ENCODE measurements at regions not wholly inside any gene's neighbourhood (a gene's known extent, or its start where the extent isn't known, plus 50 kb on each side); places are given as distances from the start of the nearest gene placed in this dataset.

- Mint-ChIP-seq H3K4me1 (ENCODE audit: unreplicated experiment) (peaks cover 18% of the 10 kb centered on the region), H3K36me3 (ENCODE audit: unreplicated experiment) (peaks cover 2% of the 10 kb centered on the region), H3K9me3 (ENCODE audit: unreplicated experiment) (peaks cover 18% of the 10 kb centered on the region), H3K4me3 (ENCODE audit: unreplicated experiment) (no peak overlapping the region), H3K27ac (ENCODE audit: unreplicated experiment) (no peak overlapping the region), H3K27me3 (ENCODE audit: unreplicated experiment) (peaks cover 6% of the 10 kb centered on the region)
- no peak for TF ChIP-seq CTCF (IDR thresholded peaks at IDR 0.05)
- no peak for DNase-seq (ENCODE audit: extremely low spot score, unreplicated experiment)
These were observed 93.2 kb upstream of the PTPN1 start for GRCh38 chr20:50417023-50417329.

GRCh38 chr20:50417484-50418235 is 92.5 kb upstream of the PTPN1 start:
- H3K9me3 Mint-ChIP-seq (ENCODE audit: unreplicated experiment): peaks cover 18% of the 10 kb centered on the region
- no peak overlapping the region for H3K27ac Mint-ChIP-seq (ENCODE audit: unreplicated experiment)
- peaks cover 6% of the 10 kb centered on the region for H3K27me3 Mint-ChIP-seq (ENCODE audit: unreplicated experiment)
- peaks cover 2% of the 10 kb centered on the region for H3K36me3 Mint-ChIP-seq (ENCODE audit: unreplicated experiment)
- DNase-seq (ENCODE audit: extremely low spot score, unreplicated experiment): no peak
- no peak for TF ChIP-seq CTCF (IDR thresholded peaks at IDR 0.05)
- no peak overlapping the region for H3K4me3 Mint-ChIP-seq (ENCODE audit: unreplicated experiment)
- peaks cover 21% of the 10 kb centered on the region for H3K4me1 Mint-ChIP-seq (ENCODE audit: unreplicated experiment)

GRCh38 chr20:50418890-50419642 is 91.1 kb upstream of the PTPN1 start:
- peaks cover 6% of the 10 kb centered on the region for H3K27me3 Mint-ChIP-seq (ENCODE audit: unreplicated experiment)
- peaks cover 24% of the 10 kb centered on the region for H3K4me1 Mint-ChIP-seq (ENCODE audit: unreplicated experiment)
- H3K27ac Mint-ChIP-seq (ENCODE audit: unreplicated experiment): no peak overlapping the region
- DNase-seq (ENCODE audit: extremely low spot score, unreplicated experiment): no peak
- no peak for TF ChIP-seq CTCF (IDR thresholded peaks at IDR 0.05)
- H3K36me3 Mint-ChIP-seq (ENCODE audit: unreplicated experiment): no peaks in the 10 kb centered on the region
- peaks cover 10% of the 10 kb centered on the region for H3K9me3 Mint-ChIP-seq (ENCODE audit: unreplicated experiment)
- no peak overlapping the region for H3K4me3 Mint-ChIP-seq (ENCODE audit: unreplicated experiment)

- H3K27ac Mint-ChIP-seq (ENCODE audit: unreplicated experiment): no peak overlapping the region
- DNase-seq (ENCODE audit: extremely low spot score, unreplicated experiment): no peak
- H3K36me3 Mint-ChIP-seq (ENCODE audit: unreplicated experiment): no peaks in the 10 kb centered on the region
- peaks cover 22% of the 10 kb centered on the region for H3K4me1 Mint-ChIP-seq (ENCODE audit: unreplicated experiment)
- H3K9me3 Mint-ChIP-seq (ENCODE audit: unreplicated experiment): peaks cover 5% of the 10 kb centered on the region
- H3K27me3 Mint-ChIP-seq (ENCODE audit: unreplicated experiment): peaks cover 6% of the 10 kb centered on the region
- TF ChIP-seq CTCF (IDR thresholded peaks at IDR 0.05): no peak
- H3K4me3 Mint-ChIP-seq (ENCODE audit: unreplicated experiment): no peak overlapping the region
These were observed 89.8 kb upstream of the PTPN1 start for GRCh38 chr20:50420380-50420779.
